HG02610 (cell line): ENCODE measurements at regions not wholly inside any gene's neighbourhood (a gene's known extent, or its start where the extent isn't known, plus 50 kb on each side); places are given as distances from the start of the nearest gene placed in this dataset.
A peak's percentile ranks its signal among the peaks of the same experiment; 100 is the strongest.

ENCODE experiments used
- ATAC-seq: cut with Tn5 transposase; IDR thresholded peaks from one replicate; pipeline ENCODE4 v1.9.1; 2021; ENCODE audit warnings: mild to moderate bottlenecking, moderate library complexity; ENCODE audit not compliant: unreplicated experiment

DNA sequence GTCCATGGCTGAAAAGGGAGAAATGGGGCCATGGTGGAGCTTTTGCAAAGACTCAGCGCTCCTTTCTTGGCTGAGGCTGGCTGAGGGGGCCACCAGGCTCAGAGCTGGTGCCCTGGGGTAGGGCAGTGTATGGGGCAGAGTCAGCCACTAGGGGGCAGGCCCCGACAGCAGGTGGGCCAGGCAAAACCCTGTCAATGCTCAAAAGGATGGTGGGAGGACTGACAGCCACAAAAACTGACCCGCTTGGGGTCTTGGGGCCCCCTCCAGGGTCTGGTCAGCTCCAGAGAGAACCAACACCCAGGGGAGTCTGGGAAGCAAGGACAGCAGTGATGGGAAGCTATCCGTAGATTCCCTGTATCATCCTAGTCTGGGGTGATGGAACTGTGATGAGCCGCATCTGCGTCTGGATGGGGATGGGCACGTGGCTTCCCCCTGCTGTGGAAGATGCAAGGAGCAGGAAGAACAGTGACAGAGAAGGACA, 306.9 kb downstream of the DHX35 start:
- ATAC-seq: peak; percentile 77

DNA sequence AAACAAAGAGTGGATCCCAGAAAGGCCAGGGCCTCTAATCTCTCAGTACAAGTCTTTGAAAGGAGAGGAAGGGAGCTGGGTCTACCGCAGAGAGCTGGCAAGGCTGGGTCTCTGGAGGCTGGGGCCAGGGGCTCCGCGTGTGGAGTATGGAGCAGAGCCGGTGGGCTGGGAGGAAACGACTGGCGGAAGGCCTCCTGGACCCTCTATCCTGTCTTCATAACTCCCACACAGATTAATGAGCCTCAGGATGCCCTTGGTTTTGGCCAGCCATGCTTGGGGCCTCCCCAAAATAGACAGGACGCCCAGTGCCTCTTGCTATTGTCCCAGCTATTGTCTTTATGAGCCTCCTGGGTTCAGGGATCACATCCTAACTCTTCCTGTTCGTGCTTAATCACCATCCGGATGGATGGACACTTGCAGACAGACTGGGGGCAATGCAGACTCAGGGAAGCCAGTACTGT, 306.4 kb downstream of the DHX35 start:
- no peak for ATAC-seq

DNA sequence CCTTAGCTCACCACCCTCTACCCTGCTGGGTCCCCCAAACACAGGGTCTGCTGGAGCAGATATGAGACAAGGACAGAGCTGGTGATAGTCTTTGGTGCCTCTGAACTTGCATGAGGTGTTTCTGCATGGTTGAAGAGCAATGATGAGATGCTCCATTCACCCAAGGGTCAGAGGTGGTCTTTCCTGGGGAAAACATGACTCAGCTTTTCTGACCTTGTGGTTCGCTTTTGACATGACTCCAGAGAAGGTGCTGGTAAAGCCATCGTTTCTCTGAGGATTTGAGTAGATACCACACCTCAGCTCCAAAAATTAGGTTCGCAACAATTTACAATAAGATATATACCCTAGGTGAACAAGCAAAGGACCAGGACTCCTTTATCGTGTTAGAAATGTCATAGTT, 304.8 kb downstream of the DHX35 start:
- ATAC-seq: no peak

DNA sequence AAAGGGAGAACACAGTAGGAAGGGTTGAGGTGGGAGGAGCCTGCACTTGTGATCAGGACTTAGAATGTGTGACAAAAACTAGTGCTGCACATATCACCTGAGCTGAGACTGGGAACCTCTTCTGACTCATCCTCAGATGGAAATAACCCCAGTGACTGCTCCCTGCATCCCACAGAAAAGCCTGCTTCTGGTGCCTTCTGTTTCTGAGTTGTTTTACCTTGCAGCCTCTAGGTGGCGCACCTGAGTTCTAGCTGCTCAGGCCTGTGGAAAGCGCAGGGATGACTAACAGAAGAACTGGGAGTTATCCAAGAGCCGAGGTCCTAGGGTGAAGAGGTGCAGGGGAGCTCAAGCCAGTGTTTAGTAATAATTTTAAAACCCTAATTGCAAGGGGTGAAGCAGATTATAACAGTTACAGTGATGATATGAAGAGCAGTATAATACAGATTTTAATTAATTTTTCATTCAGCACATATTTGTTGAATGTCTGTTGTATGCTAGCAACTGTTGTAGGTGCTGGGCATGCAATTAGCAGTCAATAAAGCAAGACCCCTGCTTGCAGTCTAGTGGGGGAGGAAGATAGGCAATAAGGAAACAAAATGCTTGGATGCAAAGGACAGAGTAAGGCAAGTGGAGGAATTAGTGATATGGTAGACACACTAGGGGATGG, 302.5 kb downstream of the DHX35 start:
- no peak for ATAC-seq

DNA sequence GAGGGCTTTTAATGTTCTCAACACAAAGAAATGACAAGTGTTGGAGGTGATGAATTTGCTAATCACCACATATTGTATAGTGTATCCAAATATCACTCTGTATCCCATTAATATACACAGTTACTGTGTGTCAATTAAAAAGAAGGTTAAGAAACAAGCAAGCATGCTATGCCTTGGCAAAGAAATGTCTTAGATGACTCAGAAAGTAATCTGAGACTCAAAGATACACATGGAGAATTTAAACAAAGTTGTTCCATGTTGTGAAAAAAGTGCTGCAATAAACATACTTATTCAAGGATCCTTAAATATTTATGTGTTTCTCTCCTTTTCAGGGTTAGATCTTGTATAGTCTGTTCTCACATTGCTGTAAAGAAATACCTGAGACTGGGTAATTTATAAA, 300.9 kb downstream of the DHX35 start:
- no peak for ATAC-seq

DNA sequence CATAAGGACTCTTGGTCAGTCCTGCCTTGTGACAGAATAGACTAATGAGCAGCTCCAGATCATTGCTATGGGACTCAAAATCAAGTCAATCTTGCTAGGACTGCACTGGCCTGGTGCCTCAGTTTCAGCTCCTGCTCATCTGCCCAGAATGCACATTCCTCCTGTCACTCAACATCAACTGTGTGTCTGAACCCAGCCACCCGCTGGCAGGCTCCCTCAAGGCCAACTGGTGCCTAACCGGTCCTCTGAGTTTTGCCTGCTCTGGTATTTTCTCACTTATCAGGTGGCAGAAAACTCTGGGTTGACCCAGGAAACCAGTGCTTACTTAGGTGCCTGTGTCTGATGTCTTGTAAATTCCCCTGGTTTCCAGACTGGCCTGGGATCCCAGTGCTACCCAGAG, 297.7 kb downstream of the DHX35 start:
- no peak for ATAC-seq

DNA sequence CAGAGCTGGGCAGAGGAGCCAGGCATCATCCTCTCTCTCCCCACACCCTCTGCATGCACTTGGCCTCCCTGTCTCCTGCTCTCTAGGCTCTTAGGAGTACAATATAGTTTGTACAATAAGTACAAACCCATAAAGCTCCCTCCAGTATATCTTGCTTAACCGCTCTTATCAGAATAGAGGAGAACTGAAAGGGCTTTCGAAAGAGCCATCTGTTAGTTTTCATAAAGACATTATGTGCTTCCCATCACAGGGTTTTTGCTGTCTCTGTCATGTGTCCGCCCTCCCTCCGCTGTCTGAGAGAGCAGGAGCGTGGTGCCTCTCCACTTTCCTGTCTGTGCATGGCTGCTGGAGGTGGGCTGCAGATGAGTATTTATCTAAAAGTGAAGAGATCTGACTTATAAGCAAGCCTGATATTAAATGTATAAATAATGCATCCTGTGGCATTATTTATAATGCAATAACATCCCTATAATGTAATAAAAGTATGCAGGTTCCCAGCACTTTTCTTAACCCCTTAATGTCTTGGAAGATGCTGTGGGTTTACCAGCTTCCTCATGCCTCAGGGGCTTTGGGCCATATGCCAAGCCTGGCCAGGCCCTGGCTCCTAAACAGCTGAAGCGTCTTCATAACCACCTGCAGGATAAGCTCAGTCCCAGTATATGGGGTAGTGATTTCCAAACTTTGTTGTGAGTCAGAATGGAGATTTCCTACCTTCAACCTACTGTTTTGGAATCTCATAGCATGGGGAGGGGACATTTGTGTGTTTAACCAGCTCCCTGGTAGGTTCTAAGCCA, 297.1 kb downstream of the DHX35 start:
- no peak for ATAC-seq

DNA sequence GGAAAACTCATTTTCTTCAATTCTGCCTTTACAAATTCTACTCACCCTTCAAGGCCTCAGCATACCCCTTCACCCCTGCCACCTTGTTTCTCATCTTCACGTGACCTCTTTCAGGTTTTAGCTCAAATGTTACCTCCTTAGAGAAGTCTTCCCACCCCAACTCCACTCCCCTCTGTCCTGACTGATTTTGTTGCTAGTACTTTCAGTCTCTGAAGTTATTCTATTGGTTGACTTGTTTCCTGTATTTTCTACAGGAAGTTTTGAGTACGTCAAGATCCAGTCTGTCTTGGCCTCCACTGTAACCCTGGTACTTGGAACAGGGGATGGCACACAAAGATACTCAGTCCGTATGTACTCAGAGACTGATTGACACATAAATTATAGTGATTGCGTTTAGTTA, 296.1 kb downstream of the DHX35 start:
- ATAC-seq: no peak

DNA sequence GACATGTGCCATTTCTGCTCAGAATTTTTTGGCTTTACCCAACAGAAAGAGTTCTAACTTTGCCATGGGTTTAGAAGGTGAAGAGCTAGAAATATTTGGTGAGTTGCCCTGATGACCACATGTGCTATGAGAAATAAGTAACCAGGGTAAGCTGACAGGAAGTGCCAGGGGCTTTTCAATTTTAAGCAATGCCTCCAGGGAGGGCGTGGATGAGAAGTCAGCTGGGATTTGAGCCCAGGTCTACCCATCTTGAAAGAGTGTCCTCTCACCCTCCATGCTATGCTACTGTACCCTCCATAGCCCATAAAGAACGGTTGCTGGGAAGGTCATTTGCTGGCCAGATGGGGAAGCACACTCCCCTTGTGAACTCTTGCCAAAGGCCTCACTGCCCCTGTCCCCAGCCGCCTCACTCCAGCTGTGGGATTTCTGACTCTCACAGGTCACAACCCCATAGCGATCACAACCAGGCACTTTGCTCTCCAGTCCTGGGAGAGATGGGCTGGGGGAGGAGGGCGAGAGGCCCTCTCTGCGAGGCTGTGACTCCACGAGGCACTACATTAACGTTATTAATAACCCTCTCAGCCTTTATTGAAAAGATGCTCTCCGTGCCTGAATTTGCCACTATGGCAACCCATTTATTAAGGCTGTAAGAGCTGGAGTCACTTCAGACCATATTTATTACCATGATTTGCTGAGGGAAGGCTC, 291.1 kb downstream of the DHX35 start:
- no peak for ATAC-seq

DNA sequence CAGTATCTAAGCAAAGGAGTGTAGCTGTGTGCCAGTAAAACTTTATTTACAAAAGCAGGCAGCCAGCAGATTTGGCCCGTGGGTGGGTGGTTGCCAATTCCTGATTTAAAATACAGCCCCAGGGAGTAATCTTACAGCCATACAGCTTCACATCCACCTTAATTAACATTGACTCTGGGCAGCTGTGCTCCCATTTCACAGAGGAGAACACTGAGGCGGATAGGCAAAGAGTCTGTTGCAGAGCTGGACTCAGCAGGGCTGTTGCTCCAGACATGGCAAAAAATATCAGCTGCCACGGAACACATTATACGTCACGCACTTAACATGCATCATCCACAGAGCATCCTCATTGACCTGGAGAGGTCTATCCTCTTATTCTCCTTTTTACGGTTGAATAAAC, 289.9 kb downstream of the DHX35 start:
- ATAC-seq: no peak

DNA sequence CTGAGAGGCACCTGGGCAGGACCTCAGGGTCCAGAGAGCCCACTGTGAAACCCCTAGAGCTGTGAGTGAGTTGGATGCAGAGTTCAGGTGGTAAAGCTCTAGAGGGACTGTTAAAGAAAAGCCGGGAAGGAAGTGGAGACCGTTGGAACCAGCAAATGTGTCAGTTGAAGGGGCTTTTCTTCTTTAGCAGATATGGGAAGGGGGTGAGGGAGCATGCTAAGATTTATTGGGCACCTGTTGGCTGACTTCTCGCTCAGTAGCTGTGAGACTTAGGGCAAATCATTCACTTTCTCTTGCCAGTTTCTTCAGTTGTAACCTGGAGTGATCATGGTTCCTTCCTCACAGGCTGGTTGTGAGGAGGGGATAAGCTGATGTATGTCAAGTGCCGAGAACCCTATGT, 287.7 kb downstream of the DHX35 start:
- no peak for ATAC-seq

DNA sequence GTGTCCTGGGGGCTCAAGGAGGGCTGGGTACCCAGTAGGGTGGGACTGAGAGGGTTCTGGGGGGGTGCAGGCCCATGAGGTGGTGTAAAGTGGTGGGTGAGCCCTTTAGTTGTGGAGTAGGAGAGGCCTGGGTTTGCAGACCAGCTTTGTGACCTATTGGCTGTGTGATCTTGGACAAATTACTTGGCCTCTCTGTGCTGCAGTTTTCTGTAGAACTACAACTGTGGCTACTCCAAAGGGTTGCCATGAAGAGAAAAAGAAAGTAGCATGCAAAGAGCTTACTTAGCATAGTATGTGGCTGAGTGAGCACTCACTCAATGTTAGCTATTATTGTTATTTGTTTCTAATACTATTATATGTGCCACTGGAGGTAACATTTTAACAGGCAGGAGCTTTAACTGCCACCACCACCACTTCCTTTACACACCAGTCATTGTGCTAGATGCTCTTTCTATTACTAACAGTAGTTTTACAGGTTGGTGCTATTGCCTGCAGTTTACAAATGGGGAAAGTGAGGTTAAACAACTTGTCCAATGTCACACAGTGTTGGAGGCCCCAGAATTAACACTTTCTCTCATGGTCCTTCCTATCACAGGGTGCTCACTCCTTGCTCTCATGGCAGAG, 286.8 kb downstream of the DHX35 start:
- no peak for ATAC-seq

DNA sequence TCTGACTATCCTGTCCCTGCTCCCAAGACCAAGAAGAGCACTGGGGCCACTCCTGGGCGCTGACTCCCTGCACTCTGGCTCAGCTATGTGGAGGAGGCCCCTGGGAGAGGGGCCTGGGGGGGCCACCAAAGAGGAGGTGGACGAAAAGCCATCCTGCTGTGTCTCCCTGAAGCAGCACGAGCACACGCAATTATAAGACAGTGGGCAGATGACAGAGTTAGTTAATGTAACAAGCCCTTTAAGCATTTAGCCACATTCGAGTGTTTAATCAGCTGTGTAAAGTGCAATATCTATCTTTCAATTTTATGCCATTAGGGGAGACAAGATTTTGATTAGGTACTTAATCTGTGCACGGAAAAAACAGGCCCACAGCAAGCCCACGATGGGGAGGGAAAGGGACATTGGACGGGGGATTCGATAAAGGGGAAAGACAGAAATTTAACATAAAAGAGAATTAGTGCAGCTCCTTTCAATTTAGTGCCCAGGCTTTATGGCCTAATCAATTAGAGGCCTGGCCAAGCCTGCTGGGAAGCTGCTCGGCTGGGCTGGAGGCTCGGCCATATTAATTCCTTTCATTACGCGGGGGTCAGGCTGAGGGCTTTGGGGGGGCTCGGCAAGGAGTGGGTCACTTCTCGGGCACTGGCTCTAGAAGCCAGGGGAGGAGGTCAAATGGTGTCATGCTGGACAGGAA, 286.2 kb downstream of the DHX35 start:
- no peak for ATAC-seq

DNA sequence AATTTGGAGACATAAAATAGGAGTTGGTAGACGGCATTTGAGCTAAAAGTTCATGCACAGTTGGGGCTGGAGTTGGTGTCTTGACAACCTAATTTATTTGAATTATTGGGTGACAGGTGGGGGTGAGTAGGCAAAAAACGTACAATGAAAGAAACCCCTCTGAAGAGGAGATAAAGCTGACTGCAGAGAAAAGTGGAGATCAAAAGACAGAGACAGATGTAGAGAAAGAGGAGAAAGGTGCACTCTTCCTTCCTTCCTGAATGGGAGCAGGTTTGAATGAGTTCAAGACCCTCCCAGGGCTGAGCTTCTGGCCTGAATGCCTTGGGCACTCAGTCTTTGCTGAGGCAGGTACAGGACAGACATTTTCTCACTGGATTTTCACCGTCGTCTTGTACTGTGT, 284.3 kb downstream of the DHX35 start:
- ATAC-seq: no peak

DNA sequence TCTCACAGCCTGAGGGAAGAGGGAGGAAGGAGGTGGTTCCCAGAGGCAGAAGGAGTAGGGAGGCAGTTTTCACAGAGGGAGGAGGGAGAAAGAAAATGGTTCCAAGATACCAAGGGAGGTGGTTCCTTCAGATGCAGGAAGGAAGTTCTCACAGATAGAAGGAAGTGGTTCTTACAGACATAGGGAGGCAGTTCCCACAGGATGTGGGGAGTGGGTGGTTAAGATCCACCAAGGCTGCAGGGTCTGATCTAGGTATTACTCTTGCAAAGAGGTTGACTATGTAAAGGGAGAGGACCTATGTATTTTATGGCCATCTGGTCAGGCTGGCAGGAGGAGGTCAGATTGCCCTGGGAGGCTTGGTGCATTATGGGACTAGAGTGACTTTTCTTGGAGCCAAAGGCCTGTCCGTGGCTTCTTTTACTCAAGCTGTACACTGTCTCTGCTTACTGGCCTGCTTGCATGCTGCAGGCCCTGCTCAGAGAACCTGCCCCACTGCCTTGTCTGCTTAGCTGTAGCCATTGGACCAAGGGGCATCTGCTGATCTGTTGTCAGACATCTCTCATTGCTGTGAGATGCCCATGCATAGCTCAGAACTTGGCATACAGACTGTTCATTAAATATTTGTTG, 283.7 kb downstream of the DHX35 start:
- no peak for ATAC-seq

DNA sequence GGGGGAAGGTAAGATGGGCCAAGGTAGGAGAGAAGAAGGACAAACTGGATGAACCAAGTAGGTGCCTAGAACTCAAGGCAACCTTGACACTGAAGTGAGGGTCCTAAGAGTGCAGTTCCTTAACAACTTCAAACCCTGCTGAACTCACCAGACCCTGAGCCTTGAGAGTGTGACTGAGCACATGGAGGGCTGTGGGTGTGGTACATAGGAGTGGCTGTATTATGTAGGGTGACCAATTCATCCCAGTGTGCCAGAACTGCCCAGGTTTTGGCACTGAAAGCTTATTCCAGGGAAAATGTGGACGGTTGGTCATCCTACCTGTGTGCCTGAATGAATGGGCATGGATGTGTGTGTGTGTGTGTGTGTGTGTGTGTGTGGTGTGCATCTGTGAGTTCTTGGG, 281.8 kb downstream of the DHX35 start:
- no peak for ATAC-seq

DNA sequence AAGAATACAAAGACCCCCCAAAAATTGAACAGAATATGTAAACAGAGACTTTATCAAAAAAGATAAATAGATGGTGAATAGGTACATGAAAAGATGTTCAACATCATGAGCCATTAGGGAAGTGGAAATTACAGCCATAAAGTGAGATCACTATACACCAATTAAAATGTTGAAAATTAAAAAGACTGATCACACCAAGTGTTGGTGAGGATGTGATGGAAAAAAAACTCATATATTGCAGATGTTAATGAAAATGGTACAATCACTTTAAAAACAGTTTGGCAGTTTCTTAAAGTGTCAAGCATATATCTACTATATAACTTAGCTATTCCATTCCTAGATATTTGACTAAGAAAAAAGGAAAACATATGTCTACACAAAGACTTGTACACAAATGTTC, 280.5 kb downstream of the DHX35 start:
- ATAC-seq: no peak

DNA sequence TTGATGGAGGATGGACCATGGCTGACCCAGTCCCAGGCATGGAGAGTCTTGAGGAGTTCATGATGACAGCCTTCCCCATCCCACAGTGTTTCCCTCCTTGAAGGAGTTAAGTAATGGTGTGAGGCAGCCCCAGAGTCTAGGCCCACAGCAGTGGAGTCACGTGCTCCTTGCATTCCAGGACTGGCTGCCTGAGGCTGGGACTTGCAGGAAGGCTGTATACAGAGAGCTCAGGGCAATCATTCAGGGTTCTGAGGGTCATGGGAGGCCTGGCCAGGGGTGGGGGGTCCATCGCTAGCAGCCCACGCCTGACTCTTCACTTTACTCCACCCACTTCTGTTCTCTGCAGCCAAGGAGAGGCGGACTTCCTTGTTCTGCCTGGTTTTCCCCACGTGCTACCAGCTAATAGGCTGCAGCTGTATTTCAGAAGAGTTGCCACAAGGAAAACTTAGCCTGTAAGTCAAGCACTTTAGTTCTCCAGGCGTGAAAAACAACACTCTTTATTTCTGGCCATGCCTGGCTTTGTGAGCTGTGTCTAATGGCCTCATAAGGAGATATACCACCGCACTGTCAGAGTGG, 272.5 kb downstream of the DHX35 start:
- ATAC-seq: no peak

DNA sequence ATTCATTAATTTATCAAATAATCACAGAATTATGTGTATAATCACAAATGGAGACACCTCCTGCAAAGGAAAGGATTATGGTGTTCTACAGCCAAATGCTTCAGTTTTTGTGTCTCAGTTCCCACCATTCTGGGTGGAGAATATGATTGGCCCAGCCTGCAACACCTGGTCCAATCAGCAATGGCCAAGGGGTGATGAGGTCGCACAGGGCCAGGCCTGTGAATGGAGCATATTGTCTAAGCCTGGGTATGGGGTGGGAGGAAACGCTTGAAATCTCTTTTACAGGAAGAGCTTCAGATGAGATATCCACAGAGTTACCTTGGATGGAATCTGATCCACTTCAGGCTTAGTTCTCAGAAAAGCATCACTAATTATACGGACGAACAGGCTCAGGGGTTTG, 271.6 kb downstream of the DHX35 start:
- no peak for ATAC-seq

DNA sequence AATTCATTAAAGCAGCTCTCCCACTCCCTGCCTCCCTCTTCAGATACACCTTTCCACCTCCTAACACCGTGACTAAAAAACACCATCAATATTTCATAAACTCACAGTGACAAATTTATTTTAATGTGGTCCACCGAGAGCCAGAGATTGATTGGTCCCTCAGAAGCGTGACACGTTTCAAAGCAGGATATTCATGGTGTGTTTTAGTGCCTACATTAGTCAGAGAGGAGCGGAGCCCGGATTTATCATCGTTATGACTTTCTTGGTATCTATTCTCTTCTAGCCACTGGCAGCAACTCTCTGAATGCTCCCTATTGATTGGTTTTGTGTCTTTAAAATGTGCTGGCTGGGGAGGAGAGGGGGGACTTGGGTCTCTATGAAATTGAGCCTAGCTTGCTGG, 265.3 kb downstream of the DHX35 start:
- no peak for ATAC-seq
